HepG2 (cell line): ENCODE measurements at regions not wholly inside any gene's neighbourhood (a gene's known extent, or its start where the extent isn't known, plus 50 kb on each side); places are given as distances from the start of the nearest gene placed in this dataset.

ENCODE experiments used
- ATAC-seq: fragments of 200-7000 bp; cut with Tn5 transposase; 3 replicates; pipeline ENCODE4 v1.9.1; 2020; ENCODE audit warnings: mild to moderate bottlenecking, moderate library complexity
- BruUV-seq: library from RNA; stranded (reverse); fragments of 400-500 nt; replicated peaks from 2 replicates; lab custom pipeline; 2021; lab: Mats Ljungman, UMichigan
- CTCF ChIA-PET: fragments of 300-600 bp; formaldehyde crosslinking; extraction: SDS; loops from one replicate; lab custom pipeline; 2021; ENCODE audit warnings: low total read pairs, inconsistent platforms, low intra/inter-chr PET ratio; lab: Yijun Ruan, JAX
- POLR2A ChIA-PET: fragments of 350-600 bp; sonication (Branson Sonifier 250); formaldehyde crosslinking; loops from one replicate; lab custom pipeline; 2020; ENCODE audit warnings: antibody characterized with exemption, inconsistent platforms; lab: Yijun Ruan, JAX
- DNase-seq: peaks from one replicate; pipeline ENCODE4 v3.0.0-alpha.2; 2015; ENCODE audit warnings: low spot score
- FAIRE-seq: peaks from 3 replicates; lab custom pipeline; 2011; peaks lifted over from hg19 to GRCh38; lab: Jason Lieb, UNC
- H2AFZ ChIP-seq: one replicate; pipeline ENCODE4 v1.6.1; 2011; ENCODE audit warnings: low read length, inconsistent platforms
- H3K27ac ChIP-seq: fragments of 300-600 bp; 3 replicates; pipeline ENCODE4 v1.8.0; 2011; ENCODE audit warnings: mixed run types, mild to moderate bottlenecking, mixed read lengths, low read length, inconsistent platforms; ENCODE audit not compliant: insufficient read depth; ENCODE audit errors: extremely low read length
- H3K27me3 ChIP-seq, 2 experiments: fragments of 200-600 bp in 1 of 2; 2 replicates in 1 of 2; 3 replicates in 1 of 2; pipeline versions ENCODE4 v1.6.0 to v1.8.0; 2011; ENCODE audit warnings: low read length in 2 of 2, mild to moderate bottlenecking in 2 of 2, moderate library complexity in 2 of 2, inconsistent platforms in 1 of 2; ENCODE audit not compliant: insufficient read depth in 2 of 2, control insufficient read depth in 1 of 2
- H3K36me3 ChIP-seq, 2 experiments: fragments of 200-600 bp in 1 of 2; replicated peaks in 1 of 2; 2 replicates in 1 of 2; 3 replicates in 1 of 2; pipeline versions ENCODE4 v1.5.1 to v1.8.0; 2011; ENCODE audit warnings: low read length in 2 of 2, inconsistent platforms in 1 of 2; ENCODE audit not compliant: insufficient read depth in 2 of 2, control insufficient read depth in 1 of 2
- H3K4me1 ChIP-seq: 2 replicates; pipeline ENCODE4 v1.5.1; 2012; ENCODE audit warnings: low read length, inconsistent platforms; ENCODE audit not compliant: insufficient read depth
- H3K4me2 ChIP-seq: 2 replicates; pipeline ENCODE4 v1.6.0; 2011; ENCODE audit warnings: low read depth, low read length, inconsistent platforms
- H3K4me3 ChIP-seq, 3 experiments: fragments of 200-600 bp in 1 of 3; sonication (generic), shearing (Covaris generic) in 1 of 3; replicated peaks in 1 of 3; 2 replicates each; pipeline ENCODE4 v1.5.1; 2011 to 2016; ENCODE audit warnings: low read length in 3 of 3, inconsistent platforms in 2 of 3, low read depth in 2 of 3, mild to moderate bottlenecking in 2 of 3, control low read depth in 1 of 3, mixed read lengths in 1 of 3; ENCODE audit not compliant: insufficient read depth in 1 of 3
- H3K79me2 ChIP-seq: one replicate; pipeline ENCODE4 v1.6.1; 2011; ENCODE audit warnings: low read length, inconsistent platforms; ENCODE audit not compliant: insufficient read depth
- H3K9ac ChIP-seq: 2 replicates; pipeline ENCODE4 v1.6.0; 2011; ENCODE audit warnings: mild to moderate bottlenecking, low read depth, low read length, inconsistent platforms; ENCODE audit not compliant: insufficient read depth
- H3K9me3 ChIP-seq: 2 replicates; pipeline ENCODE4 v1.5.1; 2012; ENCODE audit warnings: mild to moderate bottlenecking, low read length
- H4K20me1 ChIP-seq: 2 replicates; pipeline ENCODE4 v1.6.0; 2011; ENCODE audit warnings: inconsistent platforms, mild to moderate bottlenecking, low read length, moderate library complexity; ENCODE audit not compliant: insufficient read depth
- ATF7-NPFF ChIP-seq: sonication (generic); formaldehyde crosslinking; IDR thresholded peaks from 2 replicates; pipeline ENCODE4 v1.8.1; 2023; ENCODE audit warnings: mild to moderate bottlenecking, low read depth, missing genetic modification reagents, moderate library complexity
- GATAD1 ChIP-seq: IDR thresholded peaks from 2 replicates; pipeline ENCODE4 v1.6.1; 2016; ENCODE audit warnings: missing genetic modification reagents, missing compliant biosample characterization
- PTBP1 ChIP-seq: fragments of 200-400 bp; formaldehyde crosslinking; IDR thresholded peaks from 2 replicates; pipeline ENCODE4 v1.6.1; 2018; ENCODE audit warnings: low read length, low read depth; ENCODE audit not compliant: poor library complexity, severe bottlenecking
- RARG ChIP-seq: sonication (generic); formaldehyde crosslinking; IDR thresholded peaks from 2 replicates; pipeline ENCODE4 v1.4.0; 2020; ENCODE audit warnings: low read depth, mild to moderate bottlenecking, missing genetic modification reagents
- SNRNP70 ChIP-seq: fragments of 200-400 bp; formaldehyde crosslinking; IDR thresholded peaks from 2 replicates; pipeline ENCODE4 v1.6.1; 2017; ENCODE audit warnings: mild to moderate bottlenecking, low read depth, low read length, moderate library complexity
- TEF ChIP-seq: sonication (generic); formaldehyde crosslinking; IDR thresholded peaks from 2 replicates; pipeline ENCODE4 v1.5.0; 2020; ENCODE audit warnings: missing genetic modification reagents
- ZNF101 ChIP-seq: sonication (generic); formaldehyde crosslinking; IDR thresholded peaks from 2 replicates; pipeline ENCODE4 v1.4.0; 2020; ENCODE audit warnings: mild to moderate bottlenecking, low read depth, missing genetic modification reagents, borderline replicate concordance
- ZNF350 ChIP-seq: sonication (generic); formaldehyde crosslinking; IDR thresholded peaks from 2 replicates; pipeline ENCODE4 v1.4.0; 2020; ENCODE audit warnings: mild to moderate bottlenecking, low read depth, missing genetic modification reagents, borderline replicate concordance
- ZNF484 ChIP-seq: sonication (generic); formaldehyde crosslinking; IDR thresholded peaks from 2 replicates; pipeline ENCODE4 v1.5.1; 2020; ENCODE audit warnings: mild to moderate bottlenecking, low read depth, missing genetic modification reagents, borderline replicate concordance
- WGBS: methylation state at CpG from one replicate; pipeline ENCODE4 v1.1.6; 2017; ENCODE audit warnings: low lambda C conversion rate; 5-methylcytosine and 5-hydroxymethylcytosine counted together
- in situ Hi-C: cut with HindIII; loops from 2 replicates; pipeline ENCODE4 v1.10.0; 2017; ENCODE audit warnings: low pct_unique_long_range_greater_than_20kb; ENCODE audit not compliant: extremely low pct_ligation_motif_present
- intact Hi-C: fragments of 100-400 bp; cut with micrococcal nuclease; formaldehyde crosslinking; loops from one replicate; pipeline ENCODE4 v1.10.0; 2022; ENCODE audit not compliant: unreplicated experiment
- TF ChIP-seq, protein P1 (sequence below): sonication (generic); formaldehyde crosslinking; IDR thresholded peaks from 2 replicates; pipeline ENCODE4 v1.9.0; 2021; ENCODE audit warnings: missing genetic modification reagents, borderline replicate concordance
- TF ChIP-seq, protein P2 (sequence below): sonication (generic); formaldehyde crosslinking; IDR thresholded peaks from 2 replicates; pipeline ENCODE4 v1.4.0; 2020; ENCODE audit warnings: missing genetic modification reagents

- TF ChIP-seq PTBP1 (no peak), RARG (no peak), ZNF101 (CRISPR knock-in tag) (no peak)
- TF ChIP-seq, protein P1, sequence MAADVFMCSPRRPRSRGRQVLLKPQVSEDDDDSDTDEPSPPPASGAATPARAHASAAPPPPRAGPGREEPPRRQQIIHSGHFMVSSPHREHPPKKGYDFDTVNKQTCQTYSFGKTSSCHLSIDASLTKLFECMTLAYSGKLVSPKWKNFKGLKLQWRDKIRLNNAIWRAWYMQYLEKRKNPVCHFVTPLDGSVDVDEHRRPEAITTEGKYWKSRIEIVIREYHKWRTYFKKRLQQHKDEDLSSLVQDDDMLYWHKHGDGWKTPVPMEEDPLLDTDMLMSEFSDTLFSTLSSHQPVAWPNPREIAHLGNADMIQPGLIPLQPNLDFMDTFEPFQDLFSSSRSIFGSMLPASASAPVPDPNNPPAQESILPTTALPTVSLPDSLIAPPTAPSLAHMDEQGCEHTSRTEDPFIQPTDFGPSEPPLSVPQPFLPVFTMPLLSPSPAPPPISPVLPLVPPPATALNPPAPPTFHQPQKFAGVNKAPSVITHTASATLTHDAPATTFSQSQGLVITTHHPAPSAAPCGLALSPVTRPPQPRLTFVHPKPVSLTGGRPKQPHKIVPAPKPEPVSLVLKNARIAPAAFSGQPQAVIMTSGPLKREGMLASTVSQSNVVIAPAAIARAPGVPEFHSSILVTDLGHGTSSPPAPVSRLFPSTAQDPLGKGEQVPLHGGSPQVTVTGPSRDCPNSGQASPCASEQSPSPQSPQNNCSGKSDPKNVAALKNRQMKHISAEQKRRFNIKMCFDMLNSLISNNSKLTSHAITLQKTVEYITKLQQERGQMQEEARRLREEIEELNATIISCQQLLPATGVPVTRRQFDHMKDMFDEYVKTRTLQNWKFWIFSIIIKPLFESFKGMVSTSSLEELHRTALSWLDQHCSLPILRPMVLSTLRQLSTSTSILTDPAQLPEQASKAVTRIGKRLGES, result no peak
These were observed 257.2 kb downstream of the NPHP4 start (continued) for GRCh38 chr1:5734996-5735395.

GRCh38 chr1:5734414-5734813 lies 257.8 kb downstream of the NPHP4 start:
- H2AFZ ChIP-seq, result no peak overlapping the region
- no peak for ATAC-seq
- intact Hi-C loops, result no loop called here
- no peak for TF ChIP-seq TEF (CRISPR knock-in tag)
- TF ChIP-seq ZNF350 (CRISPR knock-in tag), result no peak
- no peak for TF ChIP-seq GATAD1 (CRISPR knock-in tag)
- TF ChIP-seq, protein P2, sequence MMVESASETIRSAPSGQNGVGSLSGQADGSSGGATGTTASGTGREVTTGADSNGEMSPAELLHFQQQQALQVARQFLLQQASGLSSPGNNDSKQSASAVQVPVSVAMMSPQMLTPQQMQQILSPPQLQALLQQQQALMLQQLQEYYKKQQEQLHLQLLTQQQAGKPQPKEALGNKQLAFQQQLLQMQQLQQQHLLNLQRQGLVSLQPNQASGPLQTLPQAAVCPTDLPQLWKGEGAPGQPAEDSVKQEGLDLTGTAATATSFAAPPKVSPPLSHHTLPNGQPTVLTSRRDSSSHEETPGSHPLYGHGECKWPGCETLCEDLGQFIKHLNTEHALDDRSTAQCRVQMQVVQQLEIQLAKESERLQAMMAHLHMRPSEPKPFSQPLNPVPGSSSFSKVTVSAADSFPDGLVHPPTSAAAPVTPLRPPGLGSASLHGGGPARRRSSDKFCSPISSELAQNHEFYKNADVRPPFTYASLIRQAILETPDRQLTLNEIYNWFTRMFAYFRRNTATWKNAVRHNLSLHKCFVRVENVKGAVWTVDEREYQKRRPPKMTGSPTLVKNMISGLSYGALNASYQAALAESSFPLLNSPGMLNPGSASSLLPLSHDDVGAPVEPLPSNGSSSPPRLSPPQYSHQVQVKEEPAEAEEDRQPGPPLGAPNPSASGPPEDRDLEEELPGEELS (CRISPR knock-in tag), result no peak
- no peak for TF ChIP-seq SNRNP70
- TF ChIP-seq ATF7-NPFF (CRISPR knock-in tag), result no peak
- no peak for TF ChIP-seq ZNF484
- TF ChIP-seq, all 625 proteins: peak for 0
- 3% methylated on average over 6 of the region's 8 CpGs for WGBS
- Histone ChIP-seq H3K79me2 (no peaks in the 10 kb centered on the region), H3K4me3 (no peak overlapping the region), H3K27ac (no peak overlapping the region), H3K36me3 (no peaks in the 10 kb centered on the region), H3K9me3 (no peaks in the 10 kb centered on the region), H3K4me1 (no peaks in the 10 kb centered on the region), H3K9ac (no peak overlapping the region), H3K27me3 (peaks cover 2 to 35% of the 10 kb centered on the region in 2 experiments; a peak in 3 of 5 replicates), H4K20me1 (no peaks in the 10 kb centered on the region), H3K4me2 (no peak overlapping the region)
- no TSS peak for BruUV-seq
- FAIRE-seq (no peak), DNase-seq (no peak)
- ChIA-PET POLR2A (no interaction called here), CTCF (no interaction called here)
- in situ Hi-C loops, result no loop called here
